Mesenchymal stem cell (in vitro differentiated cells and primary cell): ENCODE measurements at regions not wholly inside any gene's neighbourhood (a gene's known extent, or its start where the extent isn't known, plus 50 kb on each side); places are given as distances from the start of the nearest gene placed in this dataset.
"Not testable (repeated sequence)": the region's sequence is repeated elsewhere in the genome, so short reads cannot be mapped to it uniquely, and the experiment has no call there.

ENCODE experiments used
- DNase-seq: peaks from one replicate; pipeline ENCODE4 v3.0.0-alpha.2; 2013
- H2AFZ ChIP-seq: one replicate; pipeline ENCODE4 v1.6.1; 2013; ENCODE audit warnings: low read depth, mild to moderate bottlenecking, control low read depth, inconsistent platforms, low read length, moderate library complexity
- H2AK5ac ChIP-seq: 2 replicates; pipeline ENCODE4 v1.6.1; 2013; ENCODE audit warnings: low read length, moderate library complexity, mild to moderate bottlenecking, inconsistent platforms; ENCODE audit not compliant: severe bottlenecking
- H2BK120ac ChIP-seq: one replicate; pipeline ENCODE4 v1.6.1; 2013; ENCODE audit warnings: low read depth, mild to moderate bottlenecking, inconsistent platforms, low read length, moderate library complexity
- H2BK12ac ChIP-seq, 2 experiments: one replicate each; pipeline ENCODE4 v1.6.1; 2013; ENCODE audit warnings: inconsistent platforms in 2 of 2, low read length in 2 of 2, mild to moderate bottlenecking in 2 of 2, moderate library complexity in 2 of 2, control low read depth in 1 of 2
- H2BK15ac ChIP-seq: one replicate; pipeline ENCODE4 v1.6.1; 2013; ENCODE audit warnings: mild to moderate bottlenecking, low read depth, inconsistent platforms; ENCODE audit not compliant: poor library complexity, severe bottlenecking
- H2BK5ac ChIP-seq: 2 replicates; pipeline ENCODE4 v1.6.1; 2013; ENCODE audit warnings: low read depth, mild to moderate bottlenecking, low read length, control low read depth, inconsistent platforms; ENCODE audit not compliant: poor library complexity, severe bottlenecking
- H3K14ac ChIP-seq, 2 experiments: one replicate each; pipeline ENCODE4 v1.6.1; 2013; ENCODE audit warnings: inconsistent platforms in 2 of 2, low read length in 2 of 2, control low read depth in 1 of 2, mild to moderate bottlenecking in 1 of 2, moderate library complexity in 1 of 2
- H3K18ac ChIP-seq, 2 experiments: one replicate each; pipeline ENCODE4 v1.6.1; 2013; ENCODE audit warnings: inconsistent platforms in 2 of 2, low read length in 2 of 2, control low read depth in 1 of 2, low read depth in 1 of 2, mild to moderate bottlenecking in 1 of 2
- H3K23ac ChIP-seq, 2 experiments: one replicate each; pipeline ENCODE4 v1.6.1; 2013; ENCODE audit warnings: inconsistent platforms in 2 of 2, low read length in 2 of 2, mild to moderate bottlenecking in 2 of 2, moderate library complexity in 2 of 2, control low read depth in 1 of 2
- H3K27ac ChIP-seq: 2 replicates; pipeline ENCODE4 v1.5.1; 2013; ENCODE audit warnings: mild to moderate bottlenecking, moderate library complexity, low read length, control low read depth, inconsistent platforms; ENCODE audit not compliant: poor library complexity, severe bottlenecking
- H3K27me3 ChIP-seq, 2 experiments: 2 replicates each; pipeline versions ENCODE4 v1.6.1 to v1.7.0; 2013; ENCODE audit warnings: low read length in 2 of 2, mild to moderate bottlenecking in 2 of 2, moderate library complexity in 2 of 2, control low read depth in 1 of 2, inconsistent platforms in 1 of 2; ENCODE audit not compliant: control insufficient read depth in 1 of 2, insufficient read depth in 1 of 2
- H3K36me3 ChIP-seq, 2 experiments: 2 replicates each; pipeline versions ENCODE4 v1.6.1 to v1.7.0; 2013; ENCODE audit warnings: low read length in 2 of 2, control low read depth in 1 of 2, inconsistent platforms in 1 of 2, low read depth in 1 of 2, mild to moderate bottlenecking in 1 of 2; ENCODE audit not compliant: insufficient read depth in 2 of 2, control insufficient read depth in 1 of 2
- H3K4ac ChIP-seq, 2 experiments: one replicate each; pipeline ENCODE4 v1.6.1; 2013; ENCODE audit warnings: inconsistent platforms in 2 of 2, low read length in 2 of 2, mild to moderate bottlenecking in 2 of 2, moderate library complexity in 2 of 2, control low read depth in 1 of 2, low read depth in 1 of 2
- H3K4me1 ChIP-seq: 2 replicates; pipeline ENCODE4 v1.6.1; 2013; ENCODE audit warnings: low read depth, low read length, control low read depth; ENCODE audit not compliant: control insufficient read depth, insufficient read depth
- H3K4me2 ChIP-seq: 2 replicates; pipeline ENCODE4 v1.6.1; 2013; ENCODE audit warnings: low read length, mild to moderate bottlenecking, inconsistent platforms; ENCODE audit not compliant: poor library complexity, severe bottlenecking
- H3K4me3 ChIP-seq, 2 experiments: 2 replicates each; pipeline versions ENCODE4 v1.5.1 to v1.7.0; 2013; ENCODE audit warnings: low read length in 2 of 2, mild to moderate bottlenecking in 2 of 2, control low read depth in 1 of 2, low read depth in 1 of 2; ENCODE audit not compliant: insufficient read depth in 1 of 2
- H3K79me1 ChIP-seq: replicated peaks from 2 replicates; pipeline ENCODE4 v1.6.1; 2013; ENCODE audit warnings: mild to moderate bottlenecking, control low read depth, low read length, inconsistent platforms; ENCODE audit not compliant: poor library complexity, severe bottlenecking
- H3K9ac ChIP-seq: 2 replicates; pipeline ENCODE4 v1.7.0; 2013; ENCODE audit warnings: mild to moderate bottlenecking, low read length, moderate library complexity
- H3K9me3 ChIP-seq: 2 replicates; pipeline ENCODE4 v1.7.0; 2013; ENCODE audit warnings: mild to moderate bottlenecking, low read length; ENCODE audit not compliant: control insufficient read depth
- H4K8ac ChIP-seq: one replicate; pipeline ENCODE4 v1.6.1; 2013; ENCODE audit warnings: inconsistent platforms, mild to moderate bottlenecking, low read length, moderate library complexity
- H4K91ac ChIP-seq: one replicate; pipeline ENCODE4 v1.6.1; 2013; ENCODE audit warnings: mild to moderate bottlenecking, low read length, inconsistent platforms
- WGBS: methylation state at CpG from one replicate; pipeline ENCODE4 v1.1.7; 2013; ENCODE audit warnings: mixed read lengths; 5-methylcytosine and 5-hydroxymethylcytosine counted together

- H2BK120ac ChIP-seq: no peak overlapping the region
- no peaks in the 10 kb centered on the region for H3K27me3 ChIP-seq
- H3K23ac ChIP-seq: no peak overlapping the region
- no peaks in the 10 kb centered on the region for H3K79me1 ChIP-seq
- no peak overlapping the region for H2AK5ac ChIP-seq
- no peak overlapping the region for H3K9ac ChIP-seq
- peak; percentile 7 for DNase-seq
- no peak overlapping the region for H4K8ac ChIP-seq
- H3K27ac ChIP-seq: no peak overlapping the region
- no peak overlapping the region for H2BK5ac ChIP-seq
- no peaks in the 10 kb centered on the region for H3K4me1 ChIP-seq
- no peak overlapping the region for H3K18ac ChIP-seq
- H3K14ac ChIP-seq: no peak overlapping the region
- H3K4ac ChIP-seq: no peak overlapping the region
- no peak overlapping the region for H3K4me3 ChIP-seq
- no peak overlapping the region for H4K91ac ChIP-seq
- H3K9me3 ChIP-seq: no peaks in the 10 kb centered on the region
- no peak overlapping the region for H2BK15ac ChIP-seq
- no peak overlapping the region for H3K4me2 ChIP-seq
- no peaks in the 10 kb centered on the region for H3K36me3 ChIP-seq
- H2AFZ ChIP-seq: no peak overlapping the region
- H2BK12ac ChIP-seq: no peak overlapping the region
Observed at GRCh38 chr16:65740711-65741110, 618.8 kb upstream of the CDH11 start.

- Histone ChIP-seq H3K18ac (no peak overlapping the region), H3K23ac (no peak overlapping the region), H2BK120ac (no peak overlapping the region), H3K4me2 (no peak overlapping the region), H3K79me1 (no peaks in the 10 kb centered on the region), H4K8ac (no peak overlapping the region), H3K36me3 (no peaks in the 10 kb centered on the region), H3K4ac (no peak overlapping the region), H2BK5ac (no peak overlapping the region), H3K27me3 (no peaks in the 10 kb centered on the region), H4K91ac (no peak overlapping the region), H3K9me3 (no peaks in the 10 kb centered on the region), H2AFZ (no peak overlapping the region), H2BK15ac (no peak overlapping the region), H3K27ac (no peak overlapping the region), H2BK12ac (no peak overlapping the region), H3K14ac (no peak overlapping the region), H2AK5ac (no peak overlapping the region), H3K9ac (no peak overlapping the region), H3K4me1 (no peaks in the 10 kb centered on the region), H3K4me3 (no peak overlapping the region)
- 100% methylated on average over 3 of the region's 3 CpGs for WGBS
- DNase-seq: no peak
Observed at GRCh38 chr16:65739518-65739917, 617.7 kb upstream of the CDH11 start.

- Histone ChIP-seq H4K8ac (no peak overlapping the region), H2AFZ (no peak overlapping the region), H3K27ac (no peak overlapping the region), H3K4me3 (no peak overlapping the region), H3K23ac (no peak overlapping the region), H2BK12ac (no peak overlapping the region), H2AK5ac (no peak overlapping the region), H3K9me3 (no peaks in the 10 kb centered on the region), H2BK120ac (no peak overlapping the region), H4K91ac (no peak overlapping the region), H3K27me3 (no peaks in the 10 kb centered on the region), H3K79me1 (no peaks in the 10 kb centered on the region), H3K14ac (no peak overlapping the region), H3K4me1 (no peaks in the 10 kb centered on the region), H2BK15ac (no peak overlapping the region), H3K4me2 (no peak overlapping the region), H3K4ac (no peak overlapping the region), H3K9ac (no peak overlapping the region), H3K36me3 (no peaks in the 10 kb centered on the region), H2BK5ac (no peak overlapping the region), H3K18ac (no peak overlapping the region)
- no peak for DNase-seq
- 42% methylated on average over 3 of the region's 4 CpGs for WGBS
Observed at GRCh38 chr16:65737831-65738230, 616.0 kb upstream of the CDH11 start.

GRCh38 chr16:65735615-65736014 lies 613.8 kb upstream of the CDH11 start:
- not testable (repeated sequence) for H3K36me3 ChIP-seq, H3K4me1 ChIP-seq, H3K27ac ChIP-seq, H3K79me1 ChIP-seq, H3K9ac ChIP-seq, H4K91ac ChIP-seq, H3K4me2 ChIP-seq, H2AFZ ChIP-seq, H3K9me3 ChIP-seq, DNase-seq, H2AK5ac ChIP-seq, H3K4me3 ChIP-seq, H2BK5ac ChIP-seq, H3K27me3 ChIP-seq, H3K18ac ChIP-seq, H2BK120ac ChIP-seq, H3K23ac ChIP-seq, H4K8ac ChIP-seq, H3K4ac ChIP-seq, H3K14ac ChIP-seq, H2BK12ac ChIP-seq, H2BK15ac ChIP-seq
